ENCODE measurements at regions not wholly inside any gene's neighbourhood (a gene's known extent, or its start where the extent isn't known, plus 50 kb on each side); places are given as distances from the start of the nearest gene placed in this dataset.
A peak's percentile ranks its signal among the peaks of the same experiment; 100 is the strongest.

DNA sequence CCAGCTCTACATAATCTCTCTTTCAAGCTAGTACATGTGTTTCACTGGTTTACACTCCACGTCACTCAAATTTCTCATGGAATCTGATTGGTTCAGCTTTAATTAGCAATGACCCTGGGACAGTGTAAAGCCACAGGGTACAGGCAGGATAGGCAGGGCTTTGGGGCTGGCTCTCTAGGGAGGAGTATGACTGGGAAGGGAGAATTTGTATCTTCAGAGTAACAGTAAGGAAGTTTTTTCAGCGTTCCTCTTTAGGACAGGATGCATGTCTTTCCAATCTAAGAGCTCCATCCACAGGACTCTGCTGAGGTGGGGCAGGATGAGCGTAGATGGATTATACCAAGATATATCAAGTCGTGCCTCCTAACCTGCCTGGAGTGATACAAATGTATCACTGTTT, 112.0 kb upstream of the CLEC14A start:
- H3K4ac ChIP-seq (ENCODE audit: low read depth, low read length): no peak overlapping the region
- in situ Hi-C loops (cut with MboI; ENCODE audit: low sequenced_read_pairs): no loop called here
- no peak overlapping the region for H4K5ac ChIP-seq (ENCODE audit: low read depth, low read length)
- no peak for TF ChIP-seq MAZ (IDR thresholded peaks at IDR 0.05; ENCODE audit: borderline replicate concordance, low read depth, low read length)
- TF ChIP-seq, protein P1, sequence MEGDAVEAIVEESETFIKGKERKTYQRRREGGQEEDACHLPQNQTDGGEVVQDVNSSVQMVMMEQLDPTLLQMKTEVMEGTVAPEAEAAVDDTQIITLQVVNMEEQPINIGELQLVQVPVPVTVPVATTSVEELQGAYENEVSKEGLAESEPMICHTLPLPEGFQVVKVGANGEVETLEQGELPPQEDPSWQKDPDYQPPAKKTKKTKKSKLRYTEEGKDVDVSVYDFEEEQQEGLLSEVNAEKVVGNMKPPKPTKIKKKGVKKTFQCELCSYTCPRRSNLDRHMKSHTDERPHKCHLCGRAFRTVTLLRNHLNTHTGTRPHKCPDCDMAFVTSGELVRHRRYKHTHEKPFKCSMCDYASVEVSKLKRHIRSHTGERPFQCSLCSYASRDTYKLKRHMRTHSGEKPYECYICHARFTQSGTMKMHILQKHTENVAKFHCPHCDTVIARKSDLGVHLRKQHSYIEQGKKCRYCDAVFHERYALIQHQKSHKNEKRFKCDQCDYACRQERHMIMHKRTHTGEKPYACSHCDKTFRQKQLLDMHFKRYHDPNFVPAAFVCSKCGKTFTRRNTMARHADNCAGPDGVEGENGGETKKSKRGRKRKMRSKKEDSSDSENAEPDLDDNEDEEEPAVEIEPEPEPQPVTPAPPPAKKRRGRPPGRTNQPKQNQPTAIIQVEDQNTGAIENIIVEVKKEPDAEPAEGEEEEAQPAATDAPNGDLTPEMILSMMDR (conservative IDR thresholded peaks at IDR 0.05; ENCODE audit: low read depth, low read length): no peak
- TF ChIP-seq, protein P2, sequence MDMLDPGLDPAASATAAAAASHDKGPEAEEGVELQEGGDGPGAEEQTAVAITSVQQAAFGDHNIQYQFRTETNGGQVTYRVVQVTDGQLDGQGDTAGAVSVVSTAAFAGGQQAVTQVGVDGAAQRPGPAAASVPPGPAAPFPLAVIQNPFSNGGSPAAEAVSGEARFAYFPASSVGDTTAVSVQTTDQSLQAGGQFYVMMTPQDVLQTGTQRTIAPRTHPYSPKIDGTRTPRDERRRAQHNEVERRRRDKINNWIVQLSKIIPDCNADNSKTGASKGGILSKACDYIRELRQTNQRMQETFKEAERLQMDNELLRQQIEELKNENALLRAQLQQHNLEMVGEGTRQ (IDR thresholded peaks at IDR 0.05; ENCODE audit: low read depth, low read length): no peak
- TF ChIP-seq MXI1 (IDR thresholded peaks at IDR 0.05; ENCODE audit: borderline replicate concordance, low read depth, low read length): no peak
- H3K9me1 ChIP-seq (ENCODE audit: insufficient read depth, low read length): no peaks in the 10 kb centered on the region
- no peaks in the 10 kb centered on the region for H4K20me1 ChIP-seq (ENCODE audit: insufficient read depth, low read length)
- no peaks in the 10 kb centered on the region for H3K27me3 ChIP-seq (ENCODE audit: control insufficient read depth, insufficient read depth, low read length)
- no peak overlapping the region for H4K8ac ChIP-seq (ENCODE audit: low read depth in 2 of 2, low read length in 2 of 2)
- intact Hi-C loops (cut with micrococcal nuclease): no loop called here
- H4K91ac ChIP-seq (ENCODE audit: insufficient read depth, low read depth, low read length): no peak overlapping the region
- no peaks in the 10 kb centered on the region for H3K4me1 ChIP-seq (ENCODE audit: control insufficient read depth, insufficient read depth, low read length)
- H2BK5ac ChIP-seq (ENCODE audit: low read depth, low read length, poor library complexity, severe bottlenecking): no peak overlapping the region
- H3K4me2 ChIP-seq (ENCODE audit: low read depth, low read length): no peak overlapping the region
- no CpG with 5 or more reads among the region's 4 CpGs for WGBS, 2 experiments (ENCODE audit: extremely low coverage in 2 of 2, insufficient read length in 1 of 2)
- no peak for ATAC-seq (ENCODE audit: low read depth)
- H2AK9ac ChIP-seq (replicated peaks; ENCODE audit: low read depth, low read length, poor library complexity): no peak overlapping the region
- no peak overlapping the region for H3K14ac ChIP-seq (replicated peaks; ENCODE audit: low read depth, low read length)
- CTCF ChIA-PET: no interaction called here
- no peaks in the 10 kb centered on the region for H3K9me3 ChIP-seq (ENCODE audit: control insufficient read depth, insufficient read depth, low read length)
- no peaks in the 10 kb centered on the region for H3K36me3 ChIP-seq (ENCODE audit: control insufficient read depth, insufficient read depth, low read length)
- H2AFZ ChIP-seq (replicated peaks; ENCODE audit: low read length, poor library complexity): peak overlapping the region; percentile 58
- dilution Hi-C loops (cut with HindIII; ENCODE audit: low sequenced_read_pairs, unreplicated experiment): no loop called here
- no peaks in the 10 kb centered on the region for H3K79me1 ChIP-seq (ENCODE audit: low read depth in 1 of 2, low read length in 2 of 2)
- H2BK15ac ChIP-seq (ENCODE audit: low read depth, low read length): no peak overlapping the region; the same call in 1 of the 3 replicates
- no peak overlapping the region for H3K18ac ChIP-seq (ENCODE audit: low read depth, low read length)
- H3K4me3 ChIP-seq (ENCODE audit: insufficient read depth, low read depth, low read length): no peak overlapping the region
- no peak overlapping the region for H3K56ac ChIP-seq (ENCODE audit: extremely low read depth, insufficient read depth, low read length)
- no peak overlapping the region for H2AK5ac ChIP-seq (ENCODE audit: low read depth, low read length)
- no peak for DNase-seq
- H3K9ac ChIP-seq (ENCODE audit: low read depth, low read length): no peak overlapping the region
- H2BK120ac ChIP-seq (ENCODE audit: low read depth, low read length): no peak overlapping the region
- no peak overlapping the region for H3K23ac ChIP-seq (ENCODE audit: low read depth, low read length)
- H3K27ac ChIP-seq (ENCODE audit: insufficient read depth, low read length): no peak overlapping the region
- POLR2A ChIA-PET (ENCODE audit: unreplicated experiment): no interaction called here
- H2BK20ac ChIP-seq (ENCODE audit: low read depth, low read length): no peak overlapping the region; the same call in 1 of the 2 replicates
- no TSS peak for BruUV-seq (replicated peaks)
